ENCODE measurements at regions not wholly inside any gene's neighbourhood (a gene's known extent, or its start where the extent isn't known, plus 50 kb on each side); places are given as distances from the start of the nearest gene placed in this dataset.

GRCh38 chr13:107906131-107906530 lies 309.2 kb downstream of the LIG4 start:
- DNase-seq: no peak

- no peak for DNase-seq
These were observed 313.3 kb downstream of the LIG4 start for GRCh38 chr13:107901996-107902562.

DNA sequence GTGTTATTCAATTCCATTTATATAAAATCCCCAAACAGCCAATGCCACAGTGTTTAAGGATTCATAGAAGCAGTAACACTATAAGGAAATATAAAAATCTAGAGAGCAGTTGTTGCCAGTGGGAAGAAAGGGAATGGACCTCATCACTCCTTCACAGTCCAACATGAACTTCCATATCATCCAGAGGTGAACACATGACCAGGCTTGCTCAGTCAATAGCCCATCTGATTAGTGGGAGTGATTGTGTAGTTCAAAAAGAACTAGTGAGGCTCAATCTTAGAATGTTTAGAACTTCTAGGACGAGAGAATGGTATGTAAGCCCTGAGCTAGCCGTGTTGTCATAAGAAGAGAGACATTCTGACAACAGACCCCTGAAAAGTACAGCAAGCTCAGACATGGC lies 314.1 kb downstream of the LIG4 start:
- no peak for DNase-seq

GRCh38 chr13:107900775-107901174 lies 314.6 kb downstream of the LIG4 start:
- no peak for DNase-seq

GRCh38 chr13:107886118-107886517 lies 329.2 kb downstream of the LIG4 start:
- no peak for DNase-seq

GRCh38 chr13:107884564-107884963 lies 330.8 kb downstream of the LIG4 start:
- DNase-seq: no peak

GRCh38 chr13:107883561-107884175 lies 331.7 kb downstream of the LIG4 start:
- DNase-seq: no peak

DNA sequence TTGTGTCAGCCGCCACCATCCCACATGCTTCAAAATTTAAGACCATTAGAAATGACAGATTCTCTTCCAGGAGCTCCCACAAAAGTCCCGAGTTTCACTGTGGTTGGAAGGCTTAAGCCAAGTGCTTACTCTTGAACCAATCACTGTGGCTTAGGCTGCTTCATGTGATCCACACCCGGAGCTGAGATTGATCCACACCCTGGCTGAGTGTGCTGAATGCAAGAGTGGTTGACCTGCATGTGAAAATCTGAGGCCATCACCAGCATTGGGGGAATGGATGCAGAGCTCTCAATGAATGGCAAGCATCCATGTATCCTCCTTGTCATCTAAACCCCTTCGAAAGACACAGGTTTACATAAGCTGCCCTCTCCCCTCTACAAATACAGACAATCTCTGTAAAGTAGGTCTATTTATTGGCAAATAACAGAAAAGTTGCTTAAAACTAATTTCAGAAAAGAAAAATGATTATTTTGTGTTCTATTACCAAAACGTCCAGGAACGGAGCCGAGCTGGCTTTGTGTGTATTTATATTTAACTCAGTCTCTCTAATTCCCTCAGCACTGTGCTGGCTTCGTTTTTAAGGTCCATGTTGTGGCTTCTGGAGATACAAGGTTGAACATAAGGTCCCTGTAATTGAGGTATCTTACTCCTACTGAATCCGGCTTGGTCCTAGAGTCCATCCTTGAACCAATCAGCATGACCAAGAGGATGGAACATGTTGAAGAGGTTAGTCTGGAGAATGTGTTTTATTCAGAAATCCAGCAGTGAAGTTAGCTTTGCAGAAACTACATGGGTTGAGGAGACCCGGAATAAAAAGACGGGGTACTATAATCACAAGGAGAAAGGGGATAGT lies 332.4 kb downstream of the LIG4 start:
- no peak for DNase-seq

- no peak for DNase-seq
These were observed 334.0 kb downstream of the LIG4 start for GRCh38 chr13:107881362-107881761.

GRCh38 chr13:107874456-107874855 lies 340.9 kb downstream of the LIG4 start:
- DNase-seq: no peak

DNA sequence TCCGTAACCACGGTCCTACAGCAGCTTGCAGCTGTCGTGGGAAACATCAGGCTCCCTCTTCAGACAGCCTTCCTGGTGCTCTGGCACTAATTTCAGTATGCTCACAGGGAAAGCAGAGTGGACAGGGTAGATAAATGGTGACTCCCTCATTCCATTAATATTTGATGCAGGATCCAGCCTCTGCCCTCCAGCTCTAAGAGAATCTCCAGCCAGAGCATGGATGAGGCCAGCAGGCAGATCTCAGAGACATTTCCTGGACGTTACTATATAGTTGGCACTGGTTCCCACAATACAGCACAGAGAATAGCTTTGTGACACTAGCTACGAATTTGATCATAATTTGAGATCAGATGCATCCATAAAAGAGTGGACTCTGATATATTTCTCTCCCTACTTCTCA lies 341.4 kb downstream of the LIG4 start:
- no peak for DNase-seq

GRCh38 chr13:107870400-107870799 lies 344.9 kb downstream of the LIG4 start:
- DNase-seq: no peak

- DNase-seq: no peak
These were observed 347.4 kb downstream of the LIG4 start for GRCh38 chr13:107867701-107868661.

DNA sequence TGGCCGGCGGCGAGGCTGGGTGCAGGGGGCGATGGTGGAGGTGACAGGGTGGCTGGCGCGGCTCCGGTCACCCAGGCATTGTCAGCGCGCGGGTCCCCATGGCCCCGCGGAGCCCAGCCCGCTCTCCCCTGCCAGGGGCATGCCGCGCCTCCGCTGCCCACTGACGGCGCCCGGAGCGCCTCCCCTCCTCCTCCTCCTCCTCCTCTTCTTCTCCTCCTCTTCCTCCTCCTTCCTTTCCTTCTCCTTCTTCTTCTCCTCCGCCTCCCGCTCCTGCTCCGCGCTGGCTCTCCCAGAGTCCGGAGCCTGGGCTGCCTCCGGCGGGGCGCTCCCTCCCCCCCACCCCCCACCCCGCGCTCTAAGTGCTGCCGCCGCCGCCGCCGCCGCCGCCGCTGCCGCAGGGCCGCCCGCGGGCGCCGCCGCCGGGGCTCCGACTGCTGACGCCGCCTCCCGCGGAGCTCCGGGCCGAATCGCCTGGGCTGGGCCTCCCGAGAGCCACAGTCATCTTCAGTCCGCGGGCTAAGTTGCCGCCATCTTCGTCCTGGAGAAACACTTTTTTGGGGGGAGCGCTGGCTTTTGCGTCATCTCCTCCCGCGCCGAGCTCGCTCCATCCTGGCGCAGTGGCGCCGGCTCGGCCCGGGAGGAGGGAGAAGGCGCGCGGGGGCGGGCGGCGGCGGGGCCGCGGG lies 348.3 kb downstream of the LIG4 start:
- no peak for DNase-seq

- no peak for DNase-seq
These were observed 349.1 kb downstream of the LIG4 start for GRCh38 chr13:107866032-107866940.

DNA sequence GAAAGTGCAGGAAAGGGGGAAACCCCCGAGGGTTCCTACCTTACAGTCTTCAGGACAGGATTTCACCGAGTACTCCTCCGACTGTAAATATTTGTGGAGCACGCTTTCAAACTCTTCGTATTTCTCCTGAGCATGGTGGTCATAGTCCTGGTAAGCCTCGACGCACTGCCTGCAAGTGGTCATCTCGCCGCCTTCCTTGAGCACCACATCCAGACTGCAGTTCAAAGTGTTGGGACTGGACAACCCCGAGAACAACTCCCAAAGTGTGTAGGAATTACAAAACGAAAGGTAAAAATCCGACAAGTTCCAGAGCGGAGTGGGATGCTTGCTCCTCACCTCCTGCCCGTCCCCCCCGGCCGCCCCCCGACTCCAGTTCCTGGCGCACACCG lies 349.7 kb downstream of the LIG4 start:
- DNase-seq: no peak

DNA sequence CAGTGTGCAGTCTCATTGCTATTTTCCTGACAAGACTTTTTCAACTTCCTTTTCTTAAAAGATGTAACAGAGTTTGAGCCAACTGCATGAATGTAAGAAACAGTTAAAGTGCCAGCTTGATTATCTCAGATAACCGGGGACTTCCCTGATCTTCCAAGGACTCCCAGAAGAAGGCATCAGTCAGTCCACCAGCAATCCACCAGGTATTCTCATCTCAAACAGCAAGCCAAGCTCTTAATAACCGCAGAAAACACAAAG lies 350.1 kb downstream of the LIG4 start:
- DNase-seq: no peak

GRCh38 chr13:107864543-107865317 lies 350.6 kb downstream of the LIG4 start:
- no peak for DNase-seq

DNA sequence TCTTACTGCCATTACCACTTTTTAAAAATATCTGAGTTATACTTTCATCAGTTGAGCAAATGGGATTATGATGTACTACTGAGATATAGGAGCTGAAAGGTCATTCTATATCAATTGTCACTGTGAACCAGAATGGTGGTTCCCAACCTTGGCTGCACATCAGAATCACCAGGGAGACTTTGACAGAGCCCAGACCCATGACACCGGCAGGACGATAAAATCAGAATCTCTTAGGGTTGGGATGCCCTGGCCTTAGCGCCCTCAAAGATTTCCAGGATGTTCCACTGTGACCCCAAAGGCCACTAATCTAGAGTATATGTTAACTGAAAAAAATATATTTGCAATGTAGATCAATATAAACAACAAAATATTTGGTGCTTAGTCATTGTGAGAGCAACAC lies 355.1 kb downstream of the LIG4 start:
- no peak for DNase-seq

DNA sequence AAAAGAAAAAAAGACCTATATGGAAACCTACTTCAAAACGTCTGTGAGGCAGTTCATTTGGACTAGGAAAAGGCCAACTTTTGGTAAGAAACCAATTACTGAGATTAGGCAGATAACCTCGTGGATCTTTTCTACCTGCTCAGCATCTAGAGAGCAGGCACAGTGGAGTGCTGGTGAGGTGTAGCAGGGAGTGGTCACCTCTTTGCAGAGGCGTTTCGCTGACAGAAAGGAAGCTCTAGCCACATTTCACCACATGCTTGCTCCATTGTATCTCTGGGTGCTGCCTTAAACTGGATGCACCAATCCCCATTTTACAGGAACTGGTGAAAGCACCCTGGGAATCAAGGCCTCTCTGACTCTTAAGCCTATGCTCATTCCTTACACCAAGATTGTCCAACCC lies 360.5 kb downstream of the LIG4 start:
- DNase-seq: no peak

DNA sequence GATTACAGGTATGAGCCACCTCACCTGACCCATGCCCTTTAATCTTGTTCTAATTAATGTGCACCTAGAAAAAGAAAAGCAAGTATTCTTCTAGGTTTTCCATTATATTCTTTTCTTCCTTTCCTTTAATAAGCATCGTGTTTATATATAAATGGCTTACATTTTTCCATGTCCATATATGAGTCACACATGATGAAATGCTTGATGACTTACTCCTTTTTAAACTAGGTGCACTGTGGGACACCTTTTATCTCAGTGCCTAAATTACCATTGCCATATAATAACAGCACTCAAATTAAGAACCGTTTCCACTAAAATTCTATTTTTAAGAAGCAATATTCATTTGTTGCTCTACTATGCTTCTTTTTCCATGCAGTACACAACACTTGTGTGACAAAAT lies 363.3 kb downstream of the LIG4 start:
- no peak for DNase-seq

Measured in activated naive CD4-positive, alpha-beta T cell (primary cell).